ENCODE measurements at regions not wholly inside any gene's neighbourhood (a gene's known extent, or its start where the extent isn't known, plus 50 kb on each side); places are given as distances from the start of the nearest gene placed in this dataset.

DNA sequence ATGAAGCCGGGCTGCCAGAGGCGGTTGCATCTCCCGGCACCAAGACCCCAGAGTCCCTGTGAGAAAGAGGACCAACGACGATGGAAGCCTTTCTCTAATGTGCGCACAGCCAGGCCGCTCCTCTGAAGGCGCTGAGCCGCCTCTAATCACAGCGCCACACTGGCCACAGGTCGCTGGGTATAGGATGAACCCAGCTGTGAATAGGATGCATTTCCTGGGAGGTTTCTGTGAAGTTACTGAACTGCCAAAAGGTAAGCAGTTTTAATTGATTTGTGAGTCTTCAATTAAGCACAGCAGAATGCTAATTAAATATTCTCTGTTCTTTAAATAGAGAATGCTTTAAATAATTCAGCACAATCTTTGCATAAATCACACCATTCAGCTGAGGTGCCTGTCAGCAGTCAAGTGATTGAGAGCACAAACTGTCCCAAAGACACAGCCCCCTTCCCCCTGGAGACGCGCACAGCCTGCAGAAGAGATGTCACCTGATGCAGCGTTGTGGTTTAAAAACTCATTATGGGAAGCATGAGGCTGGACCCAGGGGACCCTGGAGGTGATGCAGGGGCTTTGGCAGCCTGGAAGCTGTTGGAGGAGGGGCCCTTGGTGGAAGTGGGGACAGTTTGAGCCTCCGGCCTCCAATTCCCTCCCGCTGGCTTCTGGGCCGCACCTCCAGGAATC lies 98.1 kb downstream of the RTP5 start:
- TF ChIP-seq, protein P1, sequence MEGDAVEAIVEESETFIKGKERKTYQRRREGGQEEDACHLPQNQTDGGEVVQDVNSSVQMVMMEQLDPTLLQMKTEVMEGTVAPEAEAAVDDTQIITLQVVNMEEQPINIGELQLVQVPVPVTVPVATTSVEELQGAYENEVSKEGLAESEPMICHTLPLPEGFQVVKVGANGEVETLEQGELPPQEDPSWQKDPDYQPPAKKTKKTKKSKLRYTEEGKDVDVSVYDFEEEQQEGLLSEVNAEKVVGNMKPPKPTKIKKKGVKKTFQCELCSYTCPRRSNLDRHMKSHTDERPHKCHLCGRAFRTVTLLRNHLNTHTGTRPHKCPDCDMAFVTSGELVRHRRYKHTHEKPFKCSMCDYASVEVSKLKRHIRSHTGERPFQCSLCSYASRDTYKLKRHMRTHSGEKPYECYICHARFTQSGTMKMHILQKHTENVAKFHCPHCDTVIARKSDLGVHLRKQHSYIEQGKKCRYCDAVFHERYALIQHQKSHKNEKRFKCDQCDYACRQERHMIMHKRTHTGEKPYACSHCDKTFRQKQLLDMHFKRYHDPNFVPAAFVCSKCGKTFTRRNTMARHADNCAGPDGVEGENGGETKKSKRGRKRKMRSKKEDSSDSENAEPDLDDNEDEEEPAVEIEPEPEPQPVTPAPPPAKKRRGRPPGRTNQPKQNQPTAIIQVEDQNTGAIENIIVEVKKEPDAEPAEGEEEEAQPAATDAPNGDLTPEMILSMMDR (IDR thresholded peaks at IDR 0.05) = no peak
- TF ChIP-seq EP300 (IDR thresholded peaks at IDR 0.05) (no peak), POLR2A (IDR thresholded peaks at IDR 0.05) (no peak), POLR2AphosphoS5 (IDR thresholded peaks at IDR 0.05) (no peak)

All from gastroesophageal sphincter (tissue), 3 donors.